Astrocyte (in vitro differentiated cells and primary cell): ENCODE measurements at regions not wholly inside any gene's neighbourhood (a gene's known extent, or its start where the extent isn't known, plus 50 kb on each side); places are given as distances from the start of the nearest gene placed in this dataset.

Experiments used
- DNase-seq: peaks from one replicate; pipeline ENCODE4 v3.0.0-alpha.2; 2010; ENCODE audit warnings: low read depth
- FAIRE-seq: peaks from 2 replicates; lab custom pipeline; 2011; peaks lifted over from hg19 to GRCh38; lab: Jason Lieb, UNC
- H2AFZ ChIP-seq: 2 replicates; pipeline ENCODE4 v1.6.0; 2012; ENCODE audit warnings: low read depth, low read length, inconsistent platforms
- H3K27ac ChIP-seq: 2 replicates; pipeline ENCODE4 v1.5.1; 2011; ENCODE audit warnings: low read depth, low read length, inconsistent platforms
- H3K27me3 ChIP-seq: 2 replicates; pipeline ENCODE4 v1.6.0; 2011; ENCODE audit warnings: low read length, inconsistent platforms; ENCODE audit not compliant: insufficient read depth
- H3K36me3 ChIP-seq: 2 replicates; pipeline ENCODE4 v1.5.1; 2011; ENCODE audit warnings: low read length, inconsistent platforms; ENCODE audit not compliant: insufficient read depth
- H3K4me1 ChIP-seq: 2 replicates; pipeline ENCODE4 v1.5.1; 2011; ENCODE audit warnings: low read length, inconsistent platforms; ENCODE audit not compliant: insufficient read depth
- H3K4me2 ChIP-seq: 2 replicates; pipeline ENCODE4 v1.6.0; 2012; ENCODE audit warnings: low read length, inconsistent platforms
- H3K4me3 ChIP-seq: 2 replicates; pipeline ENCODE4 v1.5.1; 2011; ENCODE audit warnings: low read depth, mild to moderate bottlenecking, low read length, inconsistent platforms; ENCODE audit not compliant: insufficient read depth
- H3K79me2 ChIP-seq: 2 replicates; pipeline ENCODE4 v1.6.0; 2012; ENCODE audit warnings: mild to moderate bottlenecking, low read length, inconsistent platforms; ENCODE audit not compliant: insufficient read depth
- H3K9ac ChIP-seq: 2 replicates; pipeline ENCODE4 v1.6.0; 2012; ENCODE audit warnings: mild to moderate bottlenecking, low read length, inconsistent platforms
- H3K9me3 ChIP-seq: 2 replicates; pipeline ENCODE4 v1.5.1; 2012; ENCODE audit warnings: low read depth, mild to moderate bottlenecking, low read length, inconsistent platforms; ENCODE audit not compliant: insufficient read depth
- H4K20me1 ChIP-seq: 2 replicates; pipeline ENCODE4 v1.6.0; 2012; ENCODE audit warnings: low read length, inconsistent platforms; ENCODE audit not compliant: insufficient read depth
- H3K27ac Mint-ChIP-seq: one replicate; pipeline ENCODE4 v1.8.0; 2021; ENCODE audit warnings: mild to moderate bottlenecking, mixed read lengths; ENCODE audit not compliant: unreplicated experiment
- H3K27me3 Mint-ChIP-seq: one replicate; pipeline ENCODE4 v1.8.0; 2021; ENCODE audit warnings: low read depth, mixed read lengths; ENCODE audit not compliant: unreplicated experiment
- H3K36me3 Mint-ChIP-seq: one replicate; pipeline ENCODE4 v1.8.0; 2021; ENCODE audit warnings: low read depth, mixed read lengths; ENCODE audit not compliant: unreplicated experiment
- H3K4me1 Mint-ChIP-seq: one replicate; pipeline ENCODE4 v1.8.0; 2021; ENCODE audit warnings: low read depth, mixed read lengths; ENCODE audit not compliant: unreplicated experiment
- H3K4me3 Mint-ChIP-seq: one replicate; pipeline ENCODE4 v1.8.0; 2021; ENCODE audit warnings: mild to moderate bottlenecking, moderate library complexity, mixed read lengths; ENCODE audit not compliant: unreplicated experiment
- H3K9me3 Mint-ChIP-seq: one replicate; pipeline ENCODE4 v1.8.0; 2021; ENCODE audit warnings: mild to moderate bottlenecking, mixed read lengths; ENCODE audit not compliant: unreplicated experiment
- EZH2 ChIP-seq: IDR thresholded peaks from 2 replicates; pipeline ENCODE4 v1.6.1; 2012; ENCODE audit warnings: mild to moderate bottlenecking, low read length, inconsistent platforms; ENCODE audit not compliant: insufficient read depth
- TF ChIP-seq, protein P1 (sequence below): IDR thresholded peaks from 2 replicates; pipeline ENCODE4 v1.5.1; 2011; ENCODE audit warnings: low read depth, mild to moderate bottlenecking, inconsistent platforms, low read length, moderate library complexity; ENCODE audit not compliant: insufficient read depth

DNA sequence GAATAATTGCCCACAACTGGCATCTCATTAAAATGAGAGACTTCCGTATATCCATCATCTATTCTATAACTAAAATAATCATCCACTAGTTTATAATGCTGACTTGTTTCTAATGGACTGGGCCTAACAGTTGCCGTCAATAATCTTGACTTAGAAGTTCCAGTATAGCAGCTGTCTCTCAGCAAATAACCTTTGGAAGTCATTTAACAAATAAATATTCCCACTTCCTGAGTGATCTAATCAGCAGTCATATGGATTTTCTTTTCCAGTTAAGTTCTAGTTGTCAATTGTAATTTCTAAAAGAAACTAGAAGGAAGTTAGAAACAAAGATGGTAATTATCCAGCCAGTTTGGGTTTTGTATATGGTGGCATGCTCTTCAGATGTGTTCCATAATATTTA is 177.8 kb downstream of the GXYLT1 start:
- DNase-seq (no peak), FAIRE-seq (no peak)
- H3K9me3 Mint-ChIP-seq, result no peaks in the 10 kb centered on the region
- Histone ChIP-seq H3K9me3 (no peaks in the 10 kb centered on the region), H3K4me1 (no peaks in the 10 kb centered on the region), H3K9ac (no peak overlapping the region), H3K27me3 (no peaks in the 10 kb centered on the region), H2AFZ (no peak overlapping the region), H3K36me3 (no peaks in the 10 kb centered on the region), H3K79me2 (no peaks in the 10 kb centered on the region), H3K4me3 (no peak overlapping the region), H3K27ac (no peak overlapping the region), H4K20me1 (no peaks in the 10 kb centered on the region), H3K4me2 (no peak overlapping the region)
- no peaks in the 10 kb centered on the region for H3K36me3 Mint-ChIP-seq
- no peak overlapping the region for H3K27ac Mint-ChIP-seq
- no peak overlapping the region for H3K4me3 Mint-ChIP-seq
- no peak for TF ChIP-seq EZH2
- TF ChIP-seq, protein P1, sequence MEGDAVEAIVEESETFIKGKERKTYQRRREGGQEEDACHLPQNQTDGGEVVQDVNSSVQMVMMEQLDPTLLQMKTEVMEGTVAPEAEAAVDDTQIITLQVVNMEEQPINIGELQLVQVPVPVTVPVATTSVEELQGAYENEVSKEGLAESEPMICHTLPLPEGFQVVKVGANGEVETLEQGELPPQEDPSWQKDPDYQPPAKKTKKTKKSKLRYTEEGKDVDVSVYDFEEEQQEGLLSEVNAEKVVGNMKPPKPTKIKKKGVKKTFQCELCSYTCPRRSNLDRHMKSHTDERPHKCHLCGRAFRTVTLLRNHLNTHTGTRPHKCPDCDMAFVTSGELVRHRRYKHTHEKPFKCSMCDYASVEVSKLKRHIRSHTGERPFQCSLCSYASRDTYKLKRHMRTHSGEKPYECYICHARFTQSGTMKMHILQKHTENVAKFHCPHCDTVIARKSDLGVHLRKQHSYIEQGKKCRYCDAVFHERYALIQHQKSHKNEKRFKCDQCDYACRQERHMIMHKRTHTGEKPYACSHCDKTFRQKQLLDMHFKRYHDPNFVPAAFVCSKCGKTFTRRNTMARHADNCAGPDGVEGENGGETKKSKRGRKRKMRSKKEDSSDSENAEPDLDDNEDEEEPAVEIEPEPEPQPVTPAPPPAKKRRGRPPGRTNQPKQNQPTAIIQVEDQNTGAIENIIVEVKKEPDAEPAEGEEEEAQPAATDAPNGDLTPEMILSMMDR, result no peak
- H3K27me3 Mint-ChIP-seq, result no peaks in the 10 kb centered on the region
- peaks cover 9% of the 10 kb centered on the region for H3K4me1 Mint-ChIP-seq

DNA sequence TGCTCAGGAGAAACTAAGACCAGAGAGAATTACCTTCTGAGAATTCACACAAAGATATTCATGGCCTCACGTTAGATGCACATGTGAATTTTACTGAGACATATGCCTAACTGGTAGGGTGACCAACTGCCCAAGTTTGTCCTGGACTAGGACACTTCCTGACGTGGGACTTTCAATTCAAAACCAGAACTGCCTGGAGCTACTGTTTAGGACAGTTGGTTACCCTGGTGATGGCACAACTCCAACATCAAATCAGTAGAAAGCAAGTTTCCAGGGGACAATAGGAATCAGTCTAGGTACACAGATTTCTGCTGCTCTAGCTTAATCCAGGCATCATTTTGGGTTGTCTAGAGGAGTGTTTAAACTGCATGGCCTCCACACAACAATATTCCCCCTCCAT is 178.7 kb downstream of the GXYLT1 start:
- Mint-ChIP-seq H3K27ac (no peak overlapping the region), H3K4me3 (no peak overlapping the region), H3K27me3 (no peaks in the 10 kb centered on the region), H3K9me3 (no peaks in the 10 kb centered on the region), H3K36me3 (no peaks in the 10 kb centered on the region), H3K4me1 (peaks cover 9% of the 10 kb centered on the region)
- Histone ChIP-seq H3K9ac (no peak overlapping the region), H4K20me1 (no peaks in the 10 kb centered on the region), H3K27me3 (no peaks in the 10 kb centered on the region), H3K4me3 (no peak overlapping the region), H3K9me3 (no peaks in the 10 kb centered on the region), H3K4me1 (no peaks in the 10 kb centered on the region), H3K79me2 (no peaks in the 10 kb centered on the region), H3K4me2 (no peak overlapping the region), H2AFZ (no peak overlapping the region), H3K27ac (no peak overlapping the region), H3K36me3 (no peaks in the 10 kb centered on the region)
- FAIRE-seq (no peak), DNase-seq (no peak)
- TF ChIP-seq EZH2, result no peak
- TF ChIP-seq, protein P1, result no peak

DNA sequence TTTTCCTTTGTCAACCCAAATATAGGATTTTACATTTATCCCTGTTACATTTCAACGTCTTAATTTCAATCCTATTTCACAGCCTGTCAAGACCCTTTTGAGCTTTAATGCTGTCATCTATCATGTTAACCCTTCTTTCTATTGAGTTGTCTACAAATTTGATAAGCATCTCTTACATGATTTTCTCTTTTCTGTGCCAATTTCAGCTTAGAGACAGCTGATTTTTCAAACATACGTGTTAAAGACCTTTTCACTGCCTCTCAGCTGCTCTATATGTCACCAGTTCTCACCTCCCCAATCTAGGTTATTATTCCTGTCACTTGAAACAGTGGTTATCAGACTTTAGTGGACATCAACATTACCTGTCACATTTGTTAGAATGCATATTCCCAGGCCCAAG is 181.3 kb downstream of the GXYLT1 start:
- FAIRE-seq (no peak), DNase-seq (no peak)
- Histone ChIP-seq H3K4me2 (no peak overlapping the region), H3K36me3 (no peaks in the 10 kb centered on the region), H3K27ac (no peak overlapping the region), H3K4me3 (no peak overlapping the region), H3K4me1 (no peaks in the 10 kb centered on the region), H4K20me1 (no peaks in the 10 kb centered on the region), H3K27me3 (no peaks in the 10 kb centered on the region), H3K9ac (no peak overlapping the region), H2AFZ (no peak overlapping the region), H3K79me2 (no peaks in the 10 kb centered on the region), H3K9me3 (no peaks in the 10 kb centered on the region)
- no peaks in the 10 kb centered on the region for H3K36me3 Mint-ChIP-seq
- H3K4me1 Mint-ChIP-seq, result peaks cover 6% of the 10 kb centered on the region
- no peak overlapping the region for H3K4me3 Mint-ChIP-seq
- no peaks in the 10 kb centered on the region for H3K27me3 Mint-ChIP-seq
- H3K9me3 Mint-ChIP-seq, result no peaks in the 10 kb centered on the region
- H3K27ac Mint-ChIP-seq, result no peak overlapping the region
- TF ChIP-seq, protein P1, result no peak
- no peak for TF ChIP-seq EZH2
